ENCODE measurements at regions not wholly inside any gene's neighbourhood (a gene's known extent, or its start where the extent isn't known, plus 50 kb on each side); places are given as distances from the start of the nearest gene placed in this dataset.

GRCh38 chr11:103534959-103535358 lies 425.7 kb downstream of the DYNC2H1 start:
- TF ChIP-seq NFYB (IDR thresholded peaks at IDR 0.05; ENCODE audit: insufficient read depth, low read depth, low read length) = no peak
- TF ChIP-seq MEF2B (IDR thresholded peaks at IDR 0.05; ENCODE audit: partially characterized antibody, poor library complexity, severe bottlenecking) = no peak
- TF ChIP-seq TARDBP (IDR thresholded peaks at IDR 0.05; ENCODE audit: borderline replicate concordance) = no peak
- TF ChIP-seq USF1 (IDR thresholded peaks at IDR 0.05; ENCODE audit: borderline replicate concordance, extremely low read length, insufficient read depth, low read depth, low read length) = no peak
- TF ChIP-seq EGR1 (IDR thresholded peaks at IDR 0.05; ENCODE audit: borderline replicate concordance in 1 of 2, low read depth in 2 of 2, low read length in 2 of 2) = no peak
- no peak for TF ChIP-seq SREBF2 (IDR thresholded peaks at IDR 0.05; ENCODE audit: low read length)
- no peak for TF ChIP-seq EZH2 (IDR thresholded peaks at IDR 0.05; ENCODE audit: borderline replicate concordance, control insufficient read depth, low read depth, low read length)
- TF ChIP-seq CREB1 (IDR thresholded peaks at IDR 0.05; ENCODE audit: low read depth) = no peak
- no peak for TF ChIP-seq PBX3 (IDR thresholded peaks at IDR 0.05; ENCODE audit: insufficient replicate concordance, low read depth, low read length)
- TF ChIP-seq ETV6 (conservative IDR thresholded peaks at IDR 0.05 in 1 of 2, IDR thresholded peaks at IDR 0.05 in 1 of 2; ENCODE audit: borderline replicate concordance in 1 of 2, low read depth in 1 of 2) = no peak
- TF ChIP-seq CBX5 (IDR thresholded peaks at IDR 0.05; ENCODE audit: low read depth) = no peak
- no peak for TF ChIP-seq MAX (IDR thresholded peaks at IDR 0.05; ENCODE audit: low read depth, low read length)

Data from GM12878 (cell line).